SK-N-SH (cell line): ENCODE measurements at regions not wholly inside any gene's neighbourhood (a gene's known extent, or its start where the extent isn't known, plus 50 kb on each side); places are given as distances from the start of the nearest gene placed in this dataset.
A peak's percentile ranks its signal among the peaks of the same experiment; 100 is the strongest.

ENCODE experiments used
- CTCF ChIA-PET: fragments of 300-600, 350-600 bp; formaldehyde crosslinking; extraction: SDS; loops from one replicate; lab custom pipeline; 2021; lab: Yijun Ruan, JAX
- POLR2A ChIA-PET: fragments of 350-600 bp; sonication (Branson Sonifier 250); formaldehyde crosslinking; extraction: SDS; loops from one replicate; lab custom pipeline; 2020; ENCODE audit warnings: antibody characterized with exemption, inconsistent platforms; lab: Yijun Ruan, JAX
- DNase-seq: peaks from one replicate; pipeline ENCODE4 v3.0.0; 2012
- H2AFZ ChIP-seq: fragments of 200-600 bp; sonication (generic); 2 replicates; pipeline ENCODE4 v1.8.1; 2016; ENCODE audit warnings: antibody characterized with exemption, mild to moderate bottlenecking, low read depth
- H3F3A ChIP-seq: fragments of 200-600 bp; sonication (generic); replicated peaks from 2 replicates; pipeline ENCODE3; 2016; ENCODE audit warnings: antibody characterized with exemption, mild to moderate bottlenecking; ENCODE audit not compliant: insufficient read depth
- H3K27ac ChIP-seq, 2 experiments: fragments of 200-500 bp in 1 of 2; fragments of 200-600 bp in 1 of 2; sonication (Bioruptor generic) in 1 of 2; sonication (generic), shearing (Covaris generic) in 1 of 2; 2 replicates each; pipeline versions ENCODE4 v1.5.1 to v1.6.1; 2014 to 2016; ENCODE audit warnings: low read depth in 2 of 2, inconsistent platforms in 1 of 2, low read length in 1 of 2, mild to moderate bottlenecking in 1 of 2, mixed read lengths in 1 of 2
- H3K27me3 ChIP-seq: fragments of 200-600 bp; sonication (generic), shearing (Covaris generic); 2 replicates; pipeline ENCODE4 v1.6.1; 2016; ENCODE audit warnings: mixed run types; ENCODE audit not compliant: insufficient read depth
- H3K36me3 ChIP-seq, 2 experiments: fragments of 200-500 bp in 1 of 2; fragments of 200-600 bp in 1 of 2; sonication (Bioruptor generic) in 1 of 2; sonication (generic) in 1 of 2; replicated peaks in 1 of 2; 2 replicates each; pipeline versions ENCODE3 to v1.5.1; 2014 to 2016; ENCODE audit warnings: low read length in 1 of 2, mild to moderate bottlenecking in 1 of 2; ENCODE audit not compliant: insufficient read depth in 2 of 2, control insufficient read depth in 1 of 2
- H3K4me1 ChIP-seq, 2 experiments: fragments of 200-500 bp in 1 of 2; fragments of 200-600 bp in 1 of 2; sonication (Bioruptor generic) in 1 of 2; sonication (generic), shearing (Covaris generic) in 1 of 2; 2 replicates each; pipeline versions ENCODE4 v1.5.1 to v1.6.1; 2014 to 2016; ENCODE audit warnings: low read depth in 1 of 2, low read length in 1 of 2, mixed run types in 1 of 2; ENCODE audit not compliant: insufficient read depth in 2 of 2, control insufficient read depth in 1 of 2
- H3K4me2 ChIP-seq: fragments of 200-600 bp; sonication (generic), shearing (Covaris generic); 2 replicates; pipeline ENCODE4 v1.6.1; 2017; ENCODE audit warnings: mixed run types
- H3K4me3 ChIP-seq, 2 experiments: fragments of 200-500 bp in 1 of 2; fragments of 200-600 bp in 1 of 2; sonication (Bioruptor generic) in 1 of 2; sonication (generic), shearing (Covaris generic) in 1 of 2; 2 replicates each; pipeline versions ENCODE4 v1.5.1 to v1.8.1; 2014 to 2016; ENCODE audit warnings: low read depth in 2 of 2, inconsistent platforms in 1 of 2, low read length in 1 of 2, mild to moderate bottlenecking in 1 of 2, mixed read lengths in 1 of 2, moderate library complexity in 1 of 2
- H3K79me2 ChIP-seq: fragments of 200-600 bp; sonication (generic); 2 replicates; pipeline ENCODE4 v1.8.1; 2017; ENCODE audit warnings: mild to moderate bottlenecking; ENCODE audit not compliant: insufficient read depth
- H3K9ac ChIP-seq: fragments of 200-600 bp; sonication (generic); 2 replicates; pipeline ENCODE4 v1.6.1; 2017; ENCODE audit warnings: mixed run types
- H3K9me2 ChIP-seq: fragments of 200-600 bp; sonication (generic); 2 replicates; pipeline ENCODE4 v1.6.1; 2017; ENCODE audit warnings: mixed run types
- H3K9me3 ChIP-seq: fragments of 200-600 bp; sonication (generic); 2 replicates; pipeline ENCODE4 v1.6.1; 2017; ENCODE audit warnings: mixed run types, mild to moderate bottlenecking, moderate library complexity
- H4K20me1 ChIP-seq: fragments of 200-600 bp; sonication (generic); 2 replicates; pipeline ENCODE4 v1.6.1; 2017; ENCODE audit warnings: mild to moderate bottlenecking, mixed run types; ENCODE audit not compliant: insufficient read depth
- CHD2 ChIP-seq: fragments of 150-350 bp; IDR thresholded peaks from 2 replicates; pipeline ENCODE4 v1.6.1; 2018; ENCODE audit warnings: low read length; ENCODE audit not compliant: partially characterized antibody
- GABPA ChIP-seq: IDR thresholded peaks from 2 replicates; pipeline ENCODE4 v1.4.0; 2012; ENCODE audit warnings: low read depth, mild to moderate bottlenecking
- IRF3 ChIP-seq: fragments of 150-350 bp; IDR thresholded peaks from 2 replicates; pipeline ENCODE4 v1.6.1; 2016; ENCODE audit warnings: mild to moderate bottlenecking, low read depth, low read length
- MEF2A ChIP-seq: IDR thresholded peaks from 2 replicates; pipeline ENCODE4 v1.4.0; 2012; ENCODE audit warnings: low read depth, borderline replicate concordance
- NFIC ChIP-seq: IDR thresholded peaks from 2 replicates; pipeline ENCODE4 v1.4.0; 2012; ENCODE audit warnings: borderline replicate concordance
- NRF1 ChIP-seq: IDR thresholded peaks from 2 replicates; pipeline ENCODE4 v1.6.1; 2012; ENCODE audit warnings: low read depth, mild to moderate bottlenecking, low read length
- PBX3 ChIP-seq: IDR thresholded peaks from 2 replicates; pipeline ENCODE4; 2012
- POLR2AphosphoS5 ChIP-seq: IDR thresholded peaks from 2 replicates; pipeline ENCODE4 v1.6.1; 2012; ENCODE audit warnings: low read depth, low read length
- RAD21 ChIP-seq: IDR thresholded peaks from 2 replicates; pipeline ENCODE4 v1.6.1; 2012; ENCODE audit warnings: mild to moderate bottlenecking, low read length
- RCOR1 ChIP-seq: fragments of 150-350 bp; IDR thresholded peaks from 2 replicates; pipeline ENCODE4 v1.6.1; 2017; ENCODE audit warnings: antibody characterized with exemption, low read length
- SMC3 ChIP-seq: IDR thresholded peaks from 2 replicates; pipeline ENCODE4 v1.6.1; 2012; ENCODE audit warnings: low read depth, low read length, improper control_type of control experiment
- TAF1 ChIP-seq: IDR thresholded peaks from 2 replicates; pipeline ENCODE4 v1.6.1; 2012; ENCODE audit warnings: low read depth, mild to moderate bottlenecking, low read length, moderate library complexity, borderline replicate concordance
- TCF12 ChIP-seq: IDR thresholded peaks from 2 replicates; pipeline ENCODE4 v1.4.0; 2012
- USF2 ChIP-seq: fragments of 150-350 bp; IDR thresholded peaks from 2 replicates; pipeline ENCODE4 v1.6.1; 2017; ENCODE audit warnings: antibody characterized with exemption, low read length, low read depth, borderline replicate concordance
- YY1 ChIP-seq: IDR thresholded peaks from 2 replicates; pipeline ENCODE4 v1.4.0; 2012; ENCODE audit warnings: low read depth, mild to moderate bottlenecking
- WGBS: methylation state at CpG from one replicate; pipeline ENCODE4 v1.1.6; 2017; ENCODE audit warnings: low lambda C conversion rate; 5-methylcytosine and 5-hydroxymethylcytosine counted together

GRCh38 chr5:92180391-92180790 is 797.3 kb upstream of the ARRDC3 start:
- no peak overlapping the region for H3K9ac ChIP-seq
- no peak overlapping the region; the same call in 1 of the 2 replicates for H2AFZ ChIP-seq
- no peaks in the 10 kb centered on the region for H3K79me2 ChIP-seq
- ChIA-PET POLR2A (no interaction called here), CTCF (no interaction called here)
- no peaks in the 10 kb centered on the region for H3K9me3 ChIP-seq
- no peaks in the 10 kb centered on the region for H3K36me3 ChIP-seq
- no peak for DNase-seq
- H3K4me3 ChIP-seq: no peak overlapping the region
- H3K27me3 ChIP-seq: no peaks in the 10 kb centered on the region
- H3K4me1 ChIP-seq: no peaks in the 10 kb centered on the region
- no peak overlapping the region for H3K4me2 ChIP-seq
- H4K20me1 ChIP-seq: no peaks in the 10 kb centered on the region
- no peak for TF ChIP-seq USF2
- H3K9me2 ChIP-seq: no peaks in the 10 kb centered on the region; the same call in 1 of the 2 replicates
- no peak overlapping the region for H3K27ac ChIP-seq
- H3F3A ChIP-seq: no peaks in the 10 kb centered on the region

GRCh38 chr5:92179651-92180050 is 796.5 kb upstream of the ARRDC3 start:
- no peaks in the 10 kb centered on the region for H3K9me3 ChIP-seq
- TF ChIP-seq TAF1 (no peak), NRF1 (no peak), RCOR1 (no peak)
- H3K36me3 ChIP-seq: no peaks in the 10 kb centered on the region
- H3K4me1 ChIP-seq: no peaks in the 10 kb centered on the region
- DNase-seq: no peak
- H3K9me2 ChIP-seq: no peaks in the 10 kb centered on the region; the same call in 1 of the 2 replicates
- ChIA-PET CTCF (no interaction called here), POLR2A (no interaction called here)
- no peak overlapping the region for H3K4me2 ChIP-seq
- WGBS: 42% methylated on average over 1 of the region's 1 CpG
- H3K4me3 ChIP-seq: no peak overlapping the region
- H3F3A ChIP-seq: no peaks in the 10 kb centered on the region
- H3K27me3 ChIP-seq: no peaks in the 10 kb centered on the region
- H2AFZ ChIP-seq: 0 out of 2 replicates have a peak overlapping the region, but pooled peaks have one; percentile 0
- H4K20me1 ChIP-seq: no peaks in the 10 kb centered on the region
- H3K9ac ChIP-seq: no peak overlapping the region
- H3K27ac ChIP-seq: no peak overlapping the region
- no peaks in the 10 kb centered on the region for H3K79me2 ChIP-seq

- no peak overlapping the region for H3K9ac ChIP-seq
- H3K27me3 ChIP-seq: no peaks in the 10 kb centered on the region
- no peaks in the 10 kb centered on the region for H3F3A ChIP-seq
- CTCF ChIA-PET: no interaction called here
- 4% methylated on average over 1 of the region's 1 CpG for WGBS
- TF ChIP-seq IRF3 (no peak), NFIC (no peak), YY1 (no peak), MEF2A (no peak), TAF1 (no peak), RAD21 (no peak), SMC3 (no peak), CHD2 (no peak), USF2 (no peak), TCF12 (no peak), POLR2AphosphoS5 (no peak), RCOR1 (no peak), GABPA (no peak), PBX3 (no peak)
- POLR2A ChIA-PET: no interaction called here
- no peak overlapping the region for H3K27ac ChIP-seq
- no peaks in the 10 kb centered on the region for H4K20me1 ChIP-seq
- no peak overlapping the region for H3K4me2 ChIP-seq
- no peak for DNase-seq
- no peaks in the 10 kb centered on the region; the same call in 1 of the 2 replicates for H3K9me2 ChIP-seq
- no peak overlapping the region for H3K4me3 ChIP-seq
- no peaks in the 10 kb centered on the region for H3K4me1 ChIP-seq
- no peaks in the 10 kb centered on the region for H3K9me3 ChIP-seq
- H3K79me2 ChIP-seq: no peaks in the 10 kb centered on the region
- H3K36me3 ChIP-seq: no peaks in the 10 kb centered on the region
- no peak overlapping the region for H2AFZ ChIP-seq
Measured at GRCh38 chr5:92177926-92178487, 794.9 kb upstream of the ARRDC3 start.
